Endothelial cell (in vitro differentiated cells): ENCODE measurements at regions not wholly inside any gene's neighbourhood (a gene's known extent, or its start where the extent isn't known, plus 50 kb on each side); places are given as distances from the start of the nearest gene placed in this dataset.
"Not testable (repeated sequence)": the region's sequence is repeated elsewhere in the genome, so short reads cannot be mapped to it uniquely, and the experiment has no call there.

Experiments used
- DNase-seq: peaks from one replicate; pipeline ENCODE4 v3.0.0; 2021; ENCODE audit warnings: low spot score
- H3K27ac Mint-ChIP-seq: one replicate; pipeline ENCODE4 v1.8.0; 2021; ENCODE audit warnings: mixed read lengths, inconsistent platforms; ENCODE audit not compliant: unreplicated experiment
- H3K27me3 Mint-ChIP-seq: one replicate; pipeline ENCODE4 v1.8.0; 2021; ENCODE audit warnings: mild to moderate bottlenecking, moderate library complexity, mixed read lengths, inconsistent platforms; ENCODE audit not compliant: unreplicated experiment
- H3K36me3 Mint-ChIP-seq: one replicate; pipeline ENCODE4 v1.8.0; 2021; ENCODE audit warnings: mild to moderate bottlenecking, low read depth, mixed read lengths, inconsistent platforms; ENCODE audit not compliant: unreplicated experiment
- H3K4me1 Mint-ChIP-seq: one replicate; pipeline ENCODE4 v1.8.0; 2021; ENCODE audit warnings: mild to moderate bottlenecking, mixed read lengths, inconsistent platforms; ENCODE audit not compliant: unreplicated experiment
- H3K4me3 Mint-ChIP-seq: one replicate; pipeline ENCODE4 v1.8.0; 2021; ENCODE audit warnings: mild to moderate bottlenecking, mixed read lengths, inconsistent platforms; ENCODE audit not compliant: unreplicated experiment
- H3K9me3 Mint-ChIP-seq: one replicate; pipeline ENCODE4 v1.8.0; 2021; ENCODE audit warnings: mixed read lengths, inconsistent platforms; ENCODE audit not compliant: unreplicated experiment
- TF ChIP-seq, protein P1 (sequence below): fragments of 200-600 bp; sonication (generic); IDR thresholded peaks from one replicate; pipeline ENCODE4 v1.5.0; 2021; ENCODE audit warnings: antibody characterized with exemption; ENCODE audit not compliant: unreplicated experiment

DNA sequence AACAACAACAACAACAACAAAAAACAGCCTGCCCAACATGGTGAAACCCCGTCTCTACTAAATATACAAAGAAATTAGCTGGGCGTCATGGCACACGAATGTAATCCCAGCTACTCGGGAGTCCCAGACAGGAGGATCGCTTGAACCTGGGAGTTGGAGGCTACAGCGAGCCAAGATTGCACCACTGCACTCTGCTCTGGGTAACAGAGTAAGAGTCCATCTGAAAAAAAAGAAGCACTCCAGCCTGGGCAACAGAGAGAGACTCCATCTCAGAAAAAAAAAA lies 344.1 kb upstream of the PLGLB2 start:
- Mint-ChIP-seq H3K27ac (no peak overlapping the region), H3K36me3 (no peaks in the 10 kb centered on the region), H3K9me3 (no peaks in the 10 kb centered on the region), H3K4me3 (no peak overlapping the region), H3K27me3 (peaks cover 8% of the 10 kb centered on the region), H3K4me1 (no peaks in the 10 kb centered on the region)
- no peak for DNase-seq
- TF ChIP-seq, protein P1, sequence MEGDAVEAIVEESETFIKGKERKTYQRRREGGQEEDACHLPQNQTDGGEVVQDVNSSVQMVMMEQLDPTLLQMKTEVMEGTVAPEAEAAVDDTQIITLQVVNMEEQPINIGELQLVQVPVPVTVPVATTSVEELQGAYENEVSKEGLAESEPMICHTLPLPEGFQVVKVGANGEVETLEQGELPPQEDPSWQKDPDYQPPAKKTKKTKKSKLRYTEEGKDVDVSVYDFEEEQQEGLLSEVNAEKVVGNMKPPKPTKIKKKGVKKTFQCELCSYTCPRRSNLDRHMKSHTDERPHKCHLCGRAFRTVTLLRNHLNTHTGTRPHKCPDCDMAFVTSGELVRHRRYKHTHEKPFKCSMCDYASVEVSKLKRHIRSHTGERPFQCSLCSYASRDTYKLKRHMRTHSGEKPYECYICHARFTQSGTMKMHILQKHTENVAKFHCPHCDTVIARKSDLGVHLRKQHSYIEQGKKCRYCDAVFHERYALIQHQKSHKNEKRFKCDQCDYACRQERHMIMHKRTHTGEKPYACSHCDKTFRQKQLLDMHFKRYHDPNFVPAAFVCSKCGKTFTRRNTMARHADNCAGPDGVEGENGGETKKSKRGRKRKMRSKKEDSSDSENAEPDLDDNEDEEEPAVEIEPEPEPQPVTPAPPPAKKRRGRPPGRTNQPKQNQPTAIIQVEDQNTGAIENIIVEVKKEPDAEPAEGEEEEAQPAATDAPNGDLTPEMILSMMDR, result no peak

DNA sequence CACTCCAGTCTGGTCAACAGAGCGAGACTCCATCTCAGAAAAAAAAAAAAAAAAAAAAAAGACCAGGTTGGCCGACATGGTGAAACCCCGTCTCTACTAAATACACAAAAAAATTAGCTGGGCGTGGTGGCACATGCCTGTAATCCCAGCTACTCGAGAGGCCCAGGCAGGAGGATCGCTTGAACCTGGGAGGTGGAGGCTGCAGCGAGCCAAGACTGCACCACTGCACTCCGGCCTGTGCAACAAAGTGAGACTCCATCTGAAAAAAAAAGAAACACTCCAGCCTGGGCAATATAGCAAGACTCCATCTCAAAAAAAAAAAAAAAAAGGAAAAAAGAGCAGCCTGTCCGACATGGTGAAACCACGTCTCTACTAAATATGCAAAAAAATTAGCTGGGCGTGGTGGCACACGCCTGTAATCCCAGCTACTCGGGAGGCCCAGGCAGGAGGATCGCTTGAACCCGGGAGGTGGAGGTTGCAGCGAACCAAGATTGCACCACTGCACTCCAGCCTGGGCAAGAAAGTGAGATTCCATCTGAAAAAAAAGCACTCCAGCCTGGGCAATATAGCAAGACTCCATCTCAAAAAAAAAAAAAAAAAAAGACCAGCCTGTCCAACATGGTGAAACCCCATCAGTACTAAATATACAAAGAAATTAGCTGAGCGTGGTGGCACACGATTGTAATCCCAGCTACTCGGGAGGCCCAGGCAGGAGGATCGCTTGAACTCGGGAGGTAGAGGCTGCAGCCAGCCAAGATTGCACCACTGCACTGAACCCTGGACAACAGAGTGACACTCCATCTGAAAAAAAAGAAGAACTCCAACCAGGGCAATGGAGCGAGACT lies 343.3 kb upstream of the PLGLB2 start:
- H3K36me3 Mint-ChIP-seq, DNase-seq: not testable (repeated sequence)

DNA sequence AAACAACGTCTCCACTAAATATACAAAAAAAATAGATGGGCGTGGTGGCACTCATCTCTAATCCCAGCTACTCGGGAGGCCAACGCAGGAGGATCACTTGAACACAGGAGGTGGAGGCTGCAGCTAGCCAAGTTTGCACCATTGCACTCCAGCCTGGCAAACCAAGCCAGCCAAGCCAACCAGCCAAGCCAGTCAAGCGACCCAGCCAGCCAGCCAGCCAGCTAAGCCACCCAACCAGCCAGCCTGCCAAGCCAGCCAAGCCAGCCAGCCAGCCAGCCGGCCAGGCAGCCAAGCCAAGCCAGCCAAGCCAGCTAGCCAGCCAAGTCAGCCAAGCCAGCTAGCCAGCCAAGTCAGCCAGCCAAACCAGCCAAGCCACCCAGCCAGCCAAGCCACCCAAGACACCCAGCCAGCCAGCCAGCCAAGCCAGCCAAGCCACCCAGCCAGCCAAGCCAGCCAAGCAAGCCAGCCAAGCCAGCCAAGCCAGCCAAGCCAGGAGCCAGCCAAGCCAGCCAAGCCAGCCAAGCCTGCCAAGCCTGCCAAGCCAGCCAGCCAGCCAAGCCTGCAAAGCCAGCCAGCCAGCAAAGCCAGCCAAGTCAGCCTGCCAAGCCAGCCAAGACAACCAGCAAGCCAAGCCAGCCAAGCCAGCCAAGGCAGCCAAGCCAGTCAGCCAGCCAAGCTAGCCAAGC lies 342.2 kb upstream of the PLGLB2 start:
- not testable (repeated sequence) for H3K9me3 Mint-ChIP-seq, H3K36me3 Mint-ChIP-seq, H3K27me3 Mint-ChIP-seq, H3K27ac Mint-ChIP-seq, H3K4me1 Mint-ChIP-seq, DNase-seq, H3K4me3 Mint-ChIP-seq

More for the DNA sequence above, 343.3 kb upstream of the PLGLB2 start:
- not testable (repeated sequence) for H3K4me1 Mint-ChIP-seq, H3K27ac Mint-ChIP-seq, H3K9me3 Mint-ChIP-seq, H3K27me3 Mint-ChIP-seq, H3K4me3 Mint-ChIP-seq

DNA sequence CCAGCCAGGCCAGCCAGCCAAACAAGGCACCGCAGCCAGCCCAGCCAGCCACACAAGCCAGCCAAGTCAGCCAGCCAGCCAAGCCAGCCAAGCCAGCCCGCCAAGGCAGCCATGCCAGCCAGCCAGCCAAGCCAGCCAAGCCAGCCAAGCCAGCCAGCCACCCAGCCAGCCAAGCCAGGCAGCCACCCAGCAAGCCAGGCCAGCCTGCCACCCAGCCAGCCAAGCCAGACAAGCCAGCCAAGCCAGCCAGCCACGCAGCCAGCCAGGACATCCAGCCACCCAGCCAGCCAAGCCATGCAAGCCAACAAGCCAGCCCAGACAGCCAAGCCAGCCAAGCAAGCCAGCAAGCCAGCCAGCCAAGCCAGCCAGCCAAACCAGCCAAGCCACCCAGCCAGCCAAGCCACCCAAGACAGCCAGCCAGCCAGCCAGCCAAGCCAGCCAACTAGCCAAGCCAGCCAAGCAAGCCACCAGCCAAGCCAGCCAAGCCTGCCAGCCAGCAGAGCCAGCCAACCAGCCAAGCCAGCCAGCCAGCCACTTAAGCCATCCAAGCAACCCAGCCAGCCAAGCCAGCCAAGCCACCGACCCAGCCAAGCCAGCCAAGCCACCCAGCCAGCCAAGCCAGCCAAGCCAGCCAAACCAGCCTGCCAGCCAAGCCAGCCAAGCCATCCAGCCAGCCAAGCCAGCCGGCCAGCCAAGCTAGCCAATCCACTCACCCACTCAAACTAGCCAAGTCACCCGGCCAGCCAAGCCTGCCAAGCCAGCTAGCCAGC lies 341.3 kb upstream of the PLGLB2 start:
- not testable (repeated sequence) for H3K9me3 Mint-ChIP-seq, DNase-seq, H3K36me3 Mint-ChIP-seq, H3K27me3 Mint-ChIP-seq, H3K4me3 Mint-ChIP-seq, H3K27ac Mint-ChIP-seq, H3K4me1 Mint-ChIP-seq

DNA sequence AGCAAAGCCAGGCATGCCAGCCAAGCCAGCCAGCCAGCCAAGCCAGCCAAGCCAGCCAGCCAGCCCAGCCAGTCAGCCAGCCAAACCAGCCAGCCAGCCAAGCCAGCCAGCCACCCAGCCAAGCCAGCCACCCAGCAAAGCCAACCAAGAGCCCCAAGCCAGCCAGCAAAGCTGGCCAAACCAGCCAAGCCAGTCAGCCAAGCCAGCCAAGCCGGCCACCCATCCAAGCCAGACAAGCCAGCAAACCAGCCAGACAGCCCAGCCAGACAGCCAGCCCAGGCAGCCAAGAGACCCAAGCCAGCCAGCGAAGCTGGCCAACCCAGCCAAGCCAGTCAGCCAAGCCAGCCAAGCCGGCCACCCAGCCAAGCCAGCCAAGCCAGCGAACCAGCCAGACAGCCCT lies 338.3 kb upstream of the PLGLB2 start:
- not testable (repeated sequence) for DNase-seq, H3K4me1 Mint-ChIP-seq, H3K27ac Mint-ChIP-seq, H3K4me3 Mint-ChIP-seq, H3K27me3 Mint-ChIP-seq, H3K9me3 Mint-ChIP-seq, H3K36me3 Mint-ChIP-seq

DNA sequence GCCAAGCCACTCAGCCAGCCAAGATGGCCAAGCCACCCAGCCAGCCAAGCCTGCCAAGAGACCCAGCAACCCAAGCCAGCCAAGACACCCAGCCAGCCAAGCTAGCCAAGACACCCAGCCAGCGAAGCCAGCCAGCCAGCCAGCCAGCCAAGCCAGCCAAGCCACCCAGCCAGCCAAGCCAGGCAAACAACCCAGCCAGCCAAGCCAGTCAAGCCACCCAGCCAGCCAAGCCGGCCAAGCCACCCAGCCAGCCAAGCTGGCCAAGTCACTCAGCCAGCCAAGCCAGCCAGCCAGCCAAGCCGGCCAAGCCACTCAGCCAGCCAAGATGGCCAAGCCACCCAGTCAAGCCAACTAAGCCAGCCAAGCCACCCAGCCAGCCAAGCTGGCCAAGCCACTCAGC lies 337.5 kb upstream of the PLGLB2 start:
- H3K36me3 Mint-ChIP-seq, H3K4me1 Mint-ChIP-seq, H3K4me3 Mint-ChIP-seq, H3K27me3 Mint-ChIP-seq, H3K9me3 Mint-ChIP-seq, DNase-seq, H3K27ac Mint-ChIP-seq: not testable (repeated sequence)

DNA sequence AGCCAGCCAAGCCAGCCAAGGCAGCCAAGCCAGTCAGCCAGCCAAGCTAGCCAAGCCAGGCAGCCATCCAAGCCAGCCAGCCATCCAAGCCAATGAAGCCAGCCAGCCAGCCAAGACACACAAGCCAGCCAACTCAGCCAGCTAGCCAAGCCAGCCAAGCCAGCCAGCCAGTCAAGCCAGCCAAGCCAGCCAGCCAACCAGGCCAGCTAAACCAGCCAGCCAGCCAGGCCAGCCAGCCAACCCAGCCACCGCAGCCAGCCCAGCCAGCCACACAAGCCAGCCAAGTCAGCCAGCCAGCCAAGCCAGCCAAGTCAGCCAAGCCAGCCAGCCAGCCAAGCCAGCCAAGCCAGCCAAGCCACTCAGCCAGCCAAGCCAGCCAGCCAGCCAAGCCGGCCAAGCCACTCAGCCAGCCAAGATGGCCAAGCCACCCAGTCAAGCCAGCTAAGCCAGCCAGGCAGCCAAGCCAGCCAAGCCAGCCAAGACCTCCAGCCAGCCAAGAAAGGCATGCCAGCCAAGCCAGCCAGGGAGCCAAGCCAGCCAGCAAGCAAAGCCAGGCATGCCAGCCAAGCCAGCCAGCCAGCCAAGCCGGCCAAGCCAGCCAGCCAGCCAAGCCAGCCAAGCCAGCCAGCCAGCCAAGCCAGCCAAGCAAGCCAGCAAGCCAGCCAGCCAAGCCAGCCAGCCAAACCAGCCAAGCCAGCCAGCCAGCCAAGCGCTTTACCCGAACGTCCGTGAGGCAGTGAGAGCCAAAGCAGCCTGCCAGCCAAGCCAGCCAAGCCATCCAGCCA lies 335.7 kb upstream of the PLGLB2 start:
- H3K4me1 Mint-ChIP-seq, H3K9me3 Mint-ChIP-seq, H3K36me3 Mint-ChIP-seq, H3K27ac Mint-ChIP-seq, H3K27me3 Mint-ChIP-seq, H3K4me3 Mint-ChIP-seq, DNase-seq: not testable (repeated sequence)

DNA sequence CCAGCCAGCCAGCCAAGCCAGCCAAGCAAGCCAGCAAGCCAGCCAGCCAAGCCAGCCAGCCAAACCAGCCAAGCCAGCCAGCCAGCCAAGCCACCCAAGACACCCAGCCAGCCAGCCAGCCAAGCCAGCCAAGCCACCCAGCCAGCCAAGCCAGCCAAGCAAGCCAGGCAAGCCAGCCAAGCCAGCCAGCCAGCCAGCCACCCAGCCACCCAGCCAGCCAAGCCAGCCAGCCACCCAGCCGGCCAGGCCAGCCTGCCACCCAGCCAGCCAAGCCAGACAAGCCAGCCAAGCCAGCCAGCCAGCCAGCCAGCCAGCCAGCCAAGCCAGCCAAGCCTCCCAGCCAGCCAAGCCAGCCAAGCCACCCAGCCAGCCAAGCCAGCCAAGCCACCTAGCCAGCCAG lies 333.6 kb upstream of the PLGLB2 start:
- DNase-seq, H3K27me3 Mint-ChIP-seq, H3K4me1 Mint-ChIP-seq, H3K4me3 Mint-ChIP-seq, H3K36me3 Mint-ChIP-seq, H3K27ac Mint-ChIP-seq, H3K9me3 Mint-ChIP-seq: not testable (repeated sequence)

DNA sequence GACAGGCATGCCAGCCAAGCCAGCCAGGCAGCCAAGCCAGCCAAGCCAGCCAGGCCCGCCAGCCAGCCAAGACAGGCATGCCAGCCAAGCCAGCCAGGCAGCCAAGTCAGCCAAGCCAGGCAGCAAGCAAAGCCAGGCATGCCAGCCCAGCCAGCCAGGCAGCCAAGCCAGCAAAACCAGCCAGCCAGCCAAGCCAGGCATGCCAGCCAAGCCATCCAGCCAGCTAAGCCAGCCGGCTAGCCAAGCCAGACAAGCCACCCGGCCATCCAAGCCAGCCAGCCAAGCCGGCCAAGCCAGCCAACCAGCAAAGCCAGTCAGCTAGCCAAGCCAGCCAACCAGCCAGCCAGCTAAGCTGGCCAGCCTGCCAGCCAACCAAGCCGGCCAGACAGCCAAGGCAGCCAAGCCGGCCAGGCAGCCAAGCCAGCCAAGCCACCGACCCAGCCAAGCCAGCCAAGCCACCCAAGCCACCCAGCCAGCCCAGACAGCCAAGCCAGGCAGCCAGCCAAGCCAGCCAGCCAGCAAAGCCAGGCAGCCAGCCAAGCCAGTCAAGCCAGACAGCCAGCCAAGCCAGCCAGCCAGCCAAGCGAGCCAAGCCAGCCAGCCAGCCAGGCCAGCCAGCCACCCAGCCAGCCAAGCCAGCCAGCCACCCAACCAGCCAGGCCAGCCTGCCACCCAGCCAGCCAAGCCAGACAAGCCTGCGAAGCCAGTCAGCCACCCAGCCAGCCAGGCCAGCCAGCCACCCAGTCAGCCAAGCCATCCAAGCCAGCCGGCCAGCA lies 332.9 kb upstream of the PLGLB2 start:
- H3K4me1 Mint-ChIP-seq, H3K36me3 Mint-ChIP-seq, H3K27me3 Mint-ChIP-seq, H3K9me3 Mint-ChIP-seq, DNase-seq, H3K4me3 Mint-ChIP-seq, H3K27ac Mint-ChIP-seq: not testable (repeated sequence)
